ENCODE measurements at regions not wholly inside any gene's neighbourhood (a gene's known extent, or its start where the extent isn't known, plus 50 kb on each side); places are given as distances from the start of the nearest gene placed in this dataset.
"Not testable (repeated sequence)": the region's sequence is repeated elsewhere in the genome, so short reads cannot be mapped to it uniquely, and the experiment has no call there.

DNA sequence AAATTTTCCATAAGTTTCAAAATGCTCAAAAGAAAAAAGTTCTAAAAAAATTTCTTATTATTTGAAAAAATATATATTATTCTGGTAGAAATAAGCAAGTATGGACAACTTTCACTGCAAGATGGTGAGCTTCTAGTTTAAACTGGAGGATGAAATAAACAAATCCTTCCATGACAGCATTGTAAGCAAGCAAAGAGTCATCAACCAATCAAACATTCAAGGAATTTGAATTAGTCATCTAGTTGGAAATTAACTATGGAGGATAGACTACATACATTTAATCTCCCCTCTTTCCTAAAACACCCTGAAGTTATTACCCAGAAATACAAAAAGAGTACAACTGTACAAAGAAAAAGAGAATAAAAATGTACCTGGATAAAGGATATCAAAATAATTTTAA is 51.0 kb upstream of the IRX5 start:
- no peaks in the 10 kb centered on the region for H3K36me3 ChIP-seq
- no peak for ATAC-seq
- H3K27me3 ChIP-seq: no peaks in the 10 kb centered on the region
- intact Hi-C loops (cut with DNase I): no loop called here
- H3K4me3 ChIP-seq: no peak overlapping the region
- no peak for DNase-seq
- H3K9me3 ChIP-seq: peaks cover 0 to 14% of the 10 kb centered on the region in 2 donors
- H3K27ac ChIP-seq: no peak overlapping the region
- TF ChIP-seq CTCF (IDR thresholded peaks at IDR 0.05): no peak
- H3K4me1 ChIP-seq: no peaks in the 10 kb centered on the region

GRCh38 chr16:54878301-54878700 is 52.4 kb upstream of the IRX5 start:
- no peak overlapping the region for H3K4me3 ChIP-seq
- H3K9me3 ChIP-seq: peaks cover 0 to 6% of the 10 kb centered on the region in 2 donors
- H3K27ac ChIP-seq: no peak overlapping the region
- H3K36me3 ChIP-seq: no peaks in the 10 kb centered on the region
- no peaks in the 10 kb centered on the region for H3K27me3 ChIP-seq
- no peaks in the 10 kb centered on the region for H3K4me1 ChIP-seq
- DNase-seq (no peak), ATAC-seq (no peak)
- intact Hi-C loops (cut with DNase I): no loop called here
- TF ChIP-seq CTCF (IDR thresholded peaks at IDR 0.05): no peak

DNA sequence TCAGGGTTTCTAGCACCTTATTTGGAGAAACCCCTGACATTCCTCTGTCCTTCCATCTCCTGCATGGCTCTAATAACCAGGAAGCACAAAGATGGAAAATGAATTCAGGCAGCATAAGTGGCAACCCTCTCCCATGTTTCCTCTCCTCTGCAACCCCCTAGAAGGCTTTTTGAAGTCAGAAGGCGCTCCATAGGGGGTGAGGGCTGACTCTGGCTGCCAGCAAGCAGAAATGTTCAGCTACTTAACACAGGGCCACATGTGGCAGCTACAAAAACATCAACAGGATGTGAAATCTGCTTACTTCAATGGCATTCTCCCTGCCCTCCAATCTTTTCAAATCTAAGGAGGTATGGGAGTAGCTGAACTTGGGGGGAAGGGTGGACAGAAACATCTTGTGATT is 55.2 kb upstream of the IRX5 start:
- Histone ChIP-seq H3K4me3 (no peak overlapping the region), H3K4me1 (no peaks in the 10 kb centered on the region), H3K27me3 (no peaks in the 10 kb centered on the region), H3K9me3 (peaks cover 0 to 6% of the 10 kb centered on the region in 2 donors), H3K36me3 (no peaks in the 10 kb centered on the region), H3K27ac (no peak overlapping the region)
- no peak for ATAC-seq
- intact Hi-C loops (cut with DNase I): no loop called here
- DNase-seq: no peak
- no peak for TF ChIP-seq CTCF (IDR thresholded peaks at IDR 0.05)

- H3K36me3 ChIP-seq; H3K4me3 ChIP-seq; DNase-seq; H3K9me3 ChIP-seq; H3K27ac ChIP-seq; H3K27me3 ChIP-seq; intact Hi-C loops (cut with DNase I); ATAC-seq; H3K4me1 ChIP-seq: not testable (repeated sequence)
These were observed 56.8 kb upstream of the IRX5 start for GRCh38 chr16:54873716-54874373.

- H3K27ac ChIP-seq: no peak overlapping the region
- ATAC-seq (no peak), DNase-seq (no peak)
- intact Hi-C loops (cut with DNase I): no loop called here
- TF ChIP-seq CTCF (IDR thresholded peaks at IDR 0.05): no peak
- peaks cover 0 to 5% of the 10 kb centered on the region in 2 donors for H3K9me3 ChIP-seq
- H3K36me3 ChIP-seq: no peaks in the 10 kb centered on the region
- H3K4me1 ChIP-seq: no peaks in the 10 kb centered on the region
- H3K4me3 ChIP-seq: no peak overlapping the region
- no peaks in the 10 kb centered on the region for H3K27me3 ChIP-seq
These were observed 57.6 kb upstream of the IRX5 start for GRCh38 chr16:54873071-54873470.

- Histone ChIP-seq H3K4me3 (no peak overlapping the region), H3K9me3 (peaks cover 0 to 11% of the 10 kb centered on the region in 2 donors), H3K27ac (no peak overlapping the region), H3K27me3 (no peaks in the 10 kb centered on the region), H3K36me3 (no peaks in the 10 kb centered on the region), H3K4me1 (no peaks in the 10 kb centered on the region)
- intact Hi-C loops (cut with DNase I): no loop called here
- DNase-seq: no peak
- ATAC-seq: no peak
- no peak for TF ChIP-seq CTCF (IDR thresholded peaks at IDR 0.05)
These were observed 60.5 kb upstream of the IRX5 start for GRCh38 chr16:54870151-54870550.

All from left lung (tissue), 4 donors.